Prostate gland (tissue), 2 donors: ENCODE measurements at regions not wholly inside any gene's neighbourhood (a gene's known extent, or its start where the extent isn't known, plus 50 kb on each side); places are given as distances from the start of the nearest gene placed in this dataset.

Experiments
- DNase-seq: peaks from one replicate; pipeline ENCODE4 v3.0.0-alpha.2; 2019; ENCODE audit warnings: low spot score
- H3K27ac ChIP-seq, 2 donors: fragments of 200-600 bp; sonication (generic); 2 replicates each; pipeline ENCODE4 v1.5.1; 2017 to 2019
- H3K27me3 ChIP-seq: fragments of 200-600 bp; sonication (generic); replicated peaks from 2 replicates; pipeline ENCODE4 v1.5.1; 2019; ENCODE audit not compliant: insufficient read depth
- H3K36me3 ChIP-seq, 2 donors: fragments of 200-600 bp; sonication (generic); 1 replicate in 1 of 2; 2 replicates in 1 of 2; pipeline versions ENCODE4 v1.5.1 to v1.8.1; 2017 to 2019
- H3K4me1 ChIP-seq: fragments of 200-600 bp; sonication (generic); replicated peaks from 2 replicates; pipeline ENCODE4 v1.5.1; 2019
- H3K4me3 ChIP-seq, 2 donors: fragments of 200-600 bp; sonication (generic); 2 replicates each; pipeline ENCODE4 v1.5.1; 2017 to 2019
- H3K9me3 ChIP-seq: fragments of 200-600 bp; sonication (generic); 2 replicates; pipeline ENCODE4 v1.5.1; 2017
- POLR2A ChIP-seq: fragments of 450-650 bp; IDR thresholded peaks from one replicate; pipeline ENCODE4 v1.6.1; 2016; ENCODE audit warnings: antibody characterized with exemption, mild to moderate bottlenecking
- POLR2AphosphoS5 ChIP-seq: sonication (generic); formaldehyde crosslinking; IDR thresholded peaks from one replicate; pipeline ENCODE4 v1.6.1; 2017; ENCODE audit warnings: antibody characterized with exemption
- WGBS: methylation state at CpG from one replicate; pipeline ENCODE4 v1.1.5; 2018; 5-methylcytosine and 5-hydroxymethylcytosine counted together
- intact Hi-C: fragments of 100-400 bp; cut with DNase I; formaldehyde crosslinking; loops from one replicate; pipeline ENCODE4 v1.14.2; 2022
- TF ChIP-seq, protein P1 (sequence below), 4 experiments: fragments of 200-600 bp in 2 of 4; fragments of 450-650 bp in 2 of 4; sonication (generic) in 2 of 4; IDR thresholded peaks; 1 replicate in 3 of 4; 2 replicates in 1 of 4; pipeline ENCODE4 v1.5.1; 2016 to 2019; ENCODE audit warnings: antibody characterized with exemption in 4 of 4, mild to moderate bottlenecking in 2 of 4, moderate library complexity in 2 of 4

GRCh38 chr5:60260658-60261057 lies 367.1 kb upstream of the PDE4D start:
- no peaks in the 10 kb centered on the region for H3K9me3 ChIP-seq
- H3K4me3 ChIP-seq: no peak overlapping the region
- no peak overlapping the region for H3K27ac ChIP-seq
- H3K4me1 ChIP-seq: no peaks in the 10 kb centered on the region
- WGBS: 91% methylated on average over 1 of the region's 1 CpG
- no peaks in the 10 kb centered on the region for H3K27me3 ChIP-seq
- no peak for DNase-seq
- intact Hi-C loops: no loop called here
- H3K36me3 ChIP-seq: no peaks in the 10 kb centered on the region
- TF ChIP-seq, protein P1, sequence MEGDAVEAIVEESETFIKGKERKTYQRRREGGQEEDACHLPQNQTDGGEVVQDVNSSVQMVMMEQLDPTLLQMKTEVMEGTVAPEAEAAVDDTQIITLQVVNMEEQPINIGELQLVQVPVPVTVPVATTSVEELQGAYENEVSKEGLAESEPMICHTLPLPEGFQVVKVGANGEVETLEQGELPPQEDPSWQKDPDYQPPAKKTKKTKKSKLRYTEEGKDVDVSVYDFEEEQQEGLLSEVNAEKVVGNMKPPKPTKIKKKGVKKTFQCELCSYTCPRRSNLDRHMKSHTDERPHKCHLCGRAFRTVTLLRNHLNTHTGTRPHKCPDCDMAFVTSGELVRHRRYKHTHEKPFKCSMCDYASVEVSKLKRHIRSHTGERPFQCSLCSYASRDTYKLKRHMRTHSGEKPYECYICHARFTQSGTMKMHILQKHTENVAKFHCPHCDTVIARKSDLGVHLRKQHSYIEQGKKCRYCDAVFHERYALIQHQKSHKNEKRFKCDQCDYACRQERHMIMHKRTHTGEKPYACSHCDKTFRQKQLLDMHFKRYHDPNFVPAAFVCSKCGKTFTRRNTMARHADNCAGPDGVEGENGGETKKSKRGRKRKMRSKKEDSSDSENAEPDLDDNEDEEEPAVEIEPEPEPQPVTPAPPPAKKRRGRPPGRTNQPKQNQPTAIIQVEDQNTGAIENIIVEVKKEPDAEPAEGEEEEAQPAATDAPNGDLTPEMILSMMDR (IDR thresholded peaks at IDR 0.05): no peak
- TF ChIP-seq POLR2A (no peak), POLR2AphosphoS5 (no peak)

DNA sequence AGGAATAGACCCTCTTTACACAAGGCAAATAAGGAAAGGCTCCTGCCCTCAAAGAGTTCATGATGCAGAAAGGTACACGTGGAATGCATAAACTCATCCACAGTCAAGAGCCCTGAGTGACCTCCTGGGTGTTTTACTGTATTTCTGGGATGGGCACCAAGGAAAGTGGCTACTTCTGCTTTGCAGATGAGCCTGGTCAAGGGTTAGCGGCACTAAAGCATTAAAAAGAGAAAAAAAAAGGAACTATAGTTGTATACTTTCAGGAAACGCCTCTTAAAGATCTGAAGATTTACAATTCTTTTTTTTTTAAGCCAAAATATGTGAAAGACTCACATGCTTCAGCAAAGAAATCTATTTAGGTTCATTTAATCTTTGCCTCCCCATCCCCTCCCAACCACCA lies 366.2 kb upstream of the PDE4D start:
- intact Hi-C loops: no loop called here
- Histone ChIP-seq H3K36me3 (no peaks in the 10 kb centered on the region), H3K4me1 (no peaks in the 10 kb centered on the region), H3K27ac (no peak overlapping the region), H3K27me3 (no peaks in the 10 kb centered on the region), H3K4me3 (no peak overlapping the region), H3K9me3 (no peaks in the 10 kb centered on the region)
- DNase-seq: no peak
- WGBS: 84% methylated on average over 3 of the region's 3 CpGs
- TF ChIP-seq POLR2AphosphoS5: no peak
- TF ChIP-seq, protein P1 (IDR thresholded peaks at IDR 0.05): no peak
- no peak for TF ChIP-seq POLR2A

DNA sequence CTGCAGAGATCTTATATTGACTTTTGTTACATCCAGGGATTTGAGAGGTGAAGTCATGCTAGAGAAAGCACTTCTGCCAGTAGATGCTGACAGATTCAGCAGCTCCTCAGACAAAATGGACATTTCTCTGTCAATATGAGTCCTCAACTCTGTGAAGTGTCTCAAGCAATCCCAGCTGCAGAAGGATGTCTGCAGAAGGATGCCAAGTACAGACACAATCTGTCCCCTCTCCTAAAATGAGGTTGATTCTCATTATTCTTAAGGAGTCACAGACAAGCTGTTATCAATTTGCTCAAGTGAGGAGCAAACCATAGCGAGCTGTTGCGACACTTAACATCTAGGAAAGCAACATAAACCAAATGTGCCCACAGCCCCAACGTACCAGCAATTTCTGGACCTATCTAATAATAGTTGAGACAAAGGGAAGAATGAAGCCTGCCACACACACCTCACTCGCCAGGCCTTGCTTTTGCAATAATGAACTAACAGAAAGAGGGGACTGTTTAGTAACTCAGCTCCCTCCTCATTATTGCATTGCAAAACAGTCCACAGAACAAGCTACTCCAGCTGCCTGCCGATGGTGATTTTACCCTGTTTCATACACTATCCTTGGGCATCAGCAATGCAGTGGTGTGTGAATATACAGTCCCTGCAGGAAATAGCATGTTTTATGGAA lies 364.2 kb upstream of the PDE4D start:
- no peaks in the 10 kb centered on the region for H3K9me3 ChIP-seq
- no peaks in the 10 kb centered on the region for H3K36me3 ChIP-seq
- H3K27me3 ChIP-seq: no peaks in the 10 kb centered on the region
- H3K27ac ChIP-seq: no peak overlapping the region
- no peak for DNase-seq
- H3K4me1 ChIP-seq: no peaks in the 10 kb centered on the region
- intact Hi-C loops: no loop called here
- 72% methylated on average over 5 of the region's 5 CpGs for WGBS
- no peak for TF ChIP-seq POLR2AphosphoS5
- TF ChIP-seq, protein P1 (IDR thresholded peaks at IDR 0.05): no peak
- TF ChIP-seq POLR2A: no peak
- no peak overlapping the region for H3K4me3 ChIP-seq

DNA sequence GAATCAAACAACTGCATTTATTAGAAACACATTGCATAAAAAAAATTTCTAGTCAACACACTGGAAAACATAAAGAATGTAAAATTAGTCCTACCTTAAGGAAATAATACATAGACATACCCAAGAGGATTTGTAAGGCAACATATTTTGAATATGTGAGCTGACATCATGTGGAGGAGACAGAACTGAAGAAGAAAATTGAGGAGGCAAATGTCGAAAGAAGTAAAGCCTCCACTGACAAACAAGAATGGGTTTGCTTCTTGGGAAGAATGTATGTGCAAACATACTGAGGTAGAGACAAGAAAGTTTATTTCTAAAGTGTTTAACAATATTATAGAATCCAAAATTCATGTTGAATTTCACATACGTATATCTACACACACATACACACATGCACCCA lies 363.0 kb upstream of the PDE4D start:
- 94% methylated on average over 2 of the region's 2 CpGs for WGBS
- no peak for DNase-seq
- H3K36me3 ChIP-seq: no peaks in the 10 kb centered on the region
- H3K9me3 ChIP-seq: no peaks in the 10 kb centered on the region
- TF ChIP-seq POLR2A (no peak), POLR2AphosphoS5 (no peak)
- TF ChIP-seq, protein P1 (IDR thresholded peaks at IDR 0.05): no peak
- H3K27me3 ChIP-seq: no peaks in the 10 kb centered on the region
- H3K27ac ChIP-seq: no peak overlapping the region
- no peak overlapping the region for H3K4me3 ChIP-seq
- no peaks in the 10 kb centered on the region for H3K4me1 ChIP-seq
- intact Hi-C loops: no loop called here

- Histone ChIP-seq H3K36me3 (no peaks in the 10 kb centered on the region), H3K4me3 (no peak overlapping the region), H3K27ac (no peak overlapping the region), H3K9me3 (no peaks in the 10 kb centered on the region), H3K27me3 (no peaks in the 10 kb centered on the region), H3K4me1 (no peaks in the 10 kb centered on the region)
- no peak for DNase-seq
- intact Hi-C loops: no loop called here
- 96% methylated on average over 1 of the region's 1 CpG for WGBS
- TF ChIP-seq, protein P1 (IDR thresholded peaks at IDR 0.05): no peak
- no peak for TF ChIP-seq POLR2AphosphoS5
- TF ChIP-seq POLR2A: no peak
These were observed 355.4 kb upstream of the PDE4D start for GRCh38 chr5:60248901-60249300.
